ENCODE measurements at regions not wholly inside any gene's neighbourhood (a gene's known extent, or its start where the extent isn't known, plus 50 kb on each side); places are given as distances from the start of the nearest gene placed in this dataset.

DNA sequence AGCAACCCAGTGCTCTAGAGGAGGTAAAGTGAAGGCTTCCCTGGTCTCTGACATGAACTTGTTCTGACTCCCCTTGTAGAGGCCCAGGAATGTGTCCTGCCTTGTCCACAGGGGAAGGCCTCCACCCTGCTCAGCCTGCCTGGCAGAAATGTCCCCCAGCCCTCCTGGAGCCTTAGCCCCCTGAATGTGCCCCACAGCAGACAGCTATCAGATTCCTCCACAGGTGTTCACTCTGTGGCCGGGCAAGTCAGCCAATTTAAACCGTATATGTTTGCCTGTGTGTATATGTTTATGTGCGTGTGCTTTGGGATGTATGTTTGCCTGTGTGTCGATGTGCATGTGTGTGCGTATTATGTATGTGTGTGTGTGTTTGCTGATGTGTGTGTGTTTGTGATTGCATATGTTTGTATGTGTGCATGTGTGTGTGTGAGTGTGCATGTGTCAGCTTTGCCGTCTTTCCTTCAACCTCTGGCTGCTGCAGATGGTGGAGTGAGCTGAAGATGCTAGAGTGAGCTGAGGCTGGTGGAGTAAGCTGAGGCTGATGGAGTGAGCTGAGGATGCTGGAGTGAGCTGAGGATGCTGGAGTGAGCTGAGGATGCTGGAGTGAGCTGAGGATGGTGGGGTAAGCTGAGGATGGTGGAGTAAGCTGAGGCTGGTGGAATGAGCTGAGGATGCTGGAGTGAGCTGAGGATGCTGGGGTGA lies 68.9 kb upstream of the ANTXRL start:
- TF ChIP-seq, protein P1, sequence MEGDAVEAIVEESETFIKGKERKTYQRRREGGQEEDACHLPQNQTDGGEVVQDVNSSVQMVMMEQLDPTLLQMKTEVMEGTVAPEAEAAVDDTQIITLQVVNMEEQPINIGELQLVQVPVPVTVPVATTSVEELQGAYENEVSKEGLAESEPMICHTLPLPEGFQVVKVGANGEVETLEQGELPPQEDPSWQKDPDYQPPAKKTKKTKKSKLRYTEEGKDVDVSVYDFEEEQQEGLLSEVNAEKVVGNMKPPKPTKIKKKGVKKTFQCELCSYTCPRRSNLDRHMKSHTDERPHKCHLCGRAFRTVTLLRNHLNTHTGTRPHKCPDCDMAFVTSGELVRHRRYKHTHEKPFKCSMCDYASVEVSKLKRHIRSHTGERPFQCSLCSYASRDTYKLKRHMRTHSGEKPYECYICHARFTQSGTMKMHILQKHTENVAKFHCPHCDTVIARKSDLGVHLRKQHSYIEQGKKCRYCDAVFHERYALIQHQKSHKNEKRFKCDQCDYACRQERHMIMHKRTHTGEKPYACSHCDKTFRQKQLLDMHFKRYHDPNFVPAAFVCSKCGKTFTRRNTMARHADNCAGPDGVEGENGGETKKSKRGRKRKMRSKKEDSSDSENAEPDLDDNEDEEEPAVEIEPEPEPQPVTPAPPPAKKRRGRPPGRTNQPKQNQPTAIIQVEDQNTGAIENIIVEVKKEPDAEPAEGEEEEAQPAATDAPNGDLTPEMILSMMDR (IDR thresholded peaks at IDR 0.05), result no peak
- no peak for TF ChIP-seq POLR2A (IDR thresholded peaks at IDR 0.05)

Data from Peyer's patch (tissue), 4 donors.